Activated naive CD4-positive, alpha-beta T cell treated with anti-CD3 and anti-CD28 coated beads, Interleukin-2, amount 50 U/mL, for 72 hours (primary cell): ENCODE measurements at regions not wholly inside any gene's neighbourhood (a gene's known extent, or its start where the extent isn't known, plus 50 kb on each side); places are given as distances from the start of the nearest gene placed in this dataset.
A peak's percentile ranks its signal among the peaks of the same experiment; 100 is the strongest.

Experiments
- ATAC-seq, 2 donors: fragments of 150-1000 bp; cut with Tn5 transposase; 2 replicates each; pipeline ENCODE4 v1.10.0; 2021; ENCODE audit warnings: mild to moderate bottlenecking in 2 of 2, moderate library complexity in 2 of 2
- DNase-seq, 2 donors: peaks; one replicate each; pipeline ENCODE4 v3.0.0; 2021 to 2022; ENCODE audit warnings: low spot score in 2 of 2
- H3K27ac Mint-ChIP-seq, 2 donors: one replicate each; pipeline ENCODE4 v1.8.0; 2022; ENCODE audit warnings: mild to moderate bottlenecking in 2 of 2, mixed read lengths in 2 of 2
- H3K36me3 Mint-ChIP-seq, 2 donors: one replicate each; pipeline ENCODE4 v1.8.0; 2022; ENCODE audit warnings: mixed read lengths in 2 of 2
- H3K9me3 Mint-ChIP-seq, 2 donors: one replicate each; pipeline ENCODE4 v1.8.0; 2022; ENCODE audit warnings: mixed read lengths in 2 of 2

DNA sequence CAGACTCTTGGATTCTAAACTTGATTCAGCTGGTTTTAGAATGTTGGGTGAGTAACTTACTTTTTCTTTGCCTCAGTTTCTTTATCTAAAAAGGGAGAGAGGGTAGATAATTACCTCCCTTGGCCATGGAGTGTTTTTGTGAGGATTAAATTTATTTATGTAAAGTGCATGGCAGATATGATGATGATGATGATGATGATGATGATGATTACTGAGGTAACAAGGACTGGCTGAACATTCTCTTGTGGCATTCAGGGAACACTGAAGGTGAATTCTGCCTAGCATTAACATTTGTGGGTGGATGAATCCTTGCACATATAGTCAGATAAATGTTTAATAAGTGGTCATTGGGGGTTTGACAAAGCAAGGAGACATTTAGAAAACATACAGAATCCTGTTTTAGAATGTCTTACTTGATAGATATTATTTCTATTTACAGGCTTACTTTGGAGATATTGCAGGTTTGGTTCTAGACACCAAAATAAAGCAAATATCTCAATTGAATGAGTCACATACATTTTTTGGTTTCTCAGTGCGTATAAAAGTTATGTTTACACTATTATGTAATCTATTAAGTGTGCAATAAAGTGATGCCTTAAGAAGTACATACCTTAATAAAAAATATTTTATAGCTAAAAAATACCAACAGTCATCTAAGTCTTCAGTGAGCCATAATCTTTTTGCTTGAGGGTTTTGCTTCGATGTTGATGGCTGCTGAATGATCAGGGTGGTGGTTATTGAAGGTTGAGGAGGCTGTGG lies 123.2 kb downstream of the SNAPC1 start:
- ATAC-seq (no peak), DNase-seq (no peak)
- no peak overlapping the region for H3K27ac Mint-ChIP-seq
- H3K9me3 Mint-ChIP-seq: peaks cover 5 to 10% of the 10 kb centered on the region in 2 donors
- H3K36me3 Mint-ChIP-seq: peaks cover 5 to 12% of the 10 kb centered on the region in 2 donors

DNA sequence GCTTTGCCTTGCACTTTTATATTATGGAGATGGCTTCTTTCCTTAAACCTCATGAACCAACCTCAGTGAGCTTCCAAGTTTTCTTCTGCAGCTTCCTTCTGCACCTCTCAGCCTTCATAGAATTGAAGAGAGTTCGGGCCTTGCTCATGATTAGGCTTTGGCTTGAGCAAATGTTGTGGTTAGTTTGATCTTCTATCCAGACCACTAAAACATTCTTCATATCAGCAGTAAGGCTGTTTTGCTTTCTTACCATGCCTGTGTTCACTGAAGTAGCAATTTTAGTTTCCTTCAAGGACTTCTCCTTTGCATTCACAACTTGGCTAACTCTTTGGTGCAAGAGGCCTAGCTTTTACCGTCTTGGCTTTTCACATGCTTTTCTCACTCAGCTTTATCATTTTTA lies 125.4 kb downstream of the SNAPC1 start:
- ATAC-seq: no peak
- peaks cover 5 to 12% of the 10 kb centered on the region in 2 donors for H3K36me3 Mint-ChIP-seq
- H3K27ac Mint-ChIP-seq: no peak overlapping the region
- H3K9me3 Mint-ChIP-seq: peaks cover 5 to 10% of the 10 kb centered on the region in 2 donors
- no peak for DNase-seq

DNA sequence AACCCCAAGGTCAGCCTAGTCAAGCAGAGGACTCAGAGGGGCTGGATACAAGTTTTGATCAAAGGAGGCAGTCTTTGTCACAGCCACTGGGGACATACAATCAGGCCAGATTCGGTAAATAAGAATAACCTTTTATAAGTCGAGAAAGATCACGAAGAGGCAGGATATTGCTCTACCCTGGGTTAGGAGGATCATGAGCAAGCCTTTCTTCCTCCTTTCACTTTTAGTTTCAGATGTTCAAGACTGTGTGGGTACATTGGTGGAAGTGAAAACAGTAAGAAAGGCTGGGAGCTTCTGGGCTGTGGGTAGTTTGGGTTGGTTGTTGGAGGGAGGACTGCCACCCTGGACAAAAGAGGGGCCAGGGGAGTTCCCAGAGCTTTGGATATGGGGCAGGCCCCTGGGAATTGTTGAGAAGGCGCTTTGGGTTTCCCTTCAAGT lies 127.7 kb downstream of the SNAPC1 start:
- peak; percentile 95 to 98 for ATAC-seq
- H3K9me3 Mint-ChIP-seq: peaks cover 5 to 10% of the 10 kb centered on the region in 2 donors
- peaks cover 5 to 12% of the 10 kb centered on the region in 2 donors for H3K36me3 Mint-ChIP-seq
- H3K27ac Mint-ChIP-seq: peak overlapping the region; percentile 79 to 82
- DNase-seq: peak in 1 of 2 donors; percentile 19

DNA sequence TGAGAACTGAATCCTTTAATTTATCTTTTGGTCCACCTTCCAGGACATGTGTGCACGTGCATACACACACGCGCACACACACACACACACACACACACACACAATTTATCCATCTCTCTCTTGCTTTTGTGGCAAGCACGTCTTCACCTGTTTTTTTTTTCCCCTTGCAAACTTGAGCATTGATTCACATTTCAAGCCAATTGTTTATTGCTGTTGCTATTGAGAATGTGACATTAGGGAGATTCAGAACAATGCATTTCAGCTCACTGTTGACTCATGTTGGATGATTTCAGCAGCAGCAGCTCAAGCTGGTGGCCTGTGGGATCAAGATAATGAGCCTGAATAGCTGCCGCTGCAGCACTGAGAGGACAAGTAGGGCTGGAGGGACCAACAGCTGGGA lies 128.9 kb downstream of the SNAPC1 start:
- ATAC-seq: no peak
- Mint-ChIP-seq H3K27ac (peak overlapping the region in 1 of 2 donors; percentile 13), H3K36me3 (peaks cover 5 to 12% of the 10 kb centered on the region in 2 donors), H3K9me3 (peaks cover 5 to 10% of the 10 kb centered on the region in 2 donors)
- no peak for DNase-seq

DNA sequence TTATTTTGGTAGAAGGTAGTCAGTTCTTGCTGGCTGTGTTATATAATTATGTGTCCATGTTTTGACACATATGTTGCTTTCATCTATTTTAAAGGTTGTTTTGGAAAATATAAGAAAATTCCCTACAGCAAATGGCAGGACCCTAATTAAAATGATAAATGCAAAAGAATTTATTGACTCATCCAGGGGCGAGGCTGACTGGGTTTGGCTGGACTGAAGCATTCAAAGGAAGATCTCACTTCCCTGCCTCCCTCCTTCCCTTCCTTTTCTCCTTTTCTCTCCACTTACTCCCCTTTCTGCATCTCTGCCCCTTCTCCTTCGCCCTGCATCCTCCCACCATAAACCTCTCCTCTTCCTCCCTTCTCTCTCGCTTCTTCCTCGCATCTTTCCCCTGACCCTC lies 129.6 kb downstream of the SNAPC1 start:
- Mint-ChIP-seq H3K36me3 (peaks cover 5 to 12% of the 10 kb centered on the region in 2 donors), H3K9me3 (peaks cover 5 to 10% of the 10 kb centered on the region in 2 donors), H3K27ac (no peak overlapping the region)
- DNase-seq (no peak), ATAC-seq (no peak)

DNA sequence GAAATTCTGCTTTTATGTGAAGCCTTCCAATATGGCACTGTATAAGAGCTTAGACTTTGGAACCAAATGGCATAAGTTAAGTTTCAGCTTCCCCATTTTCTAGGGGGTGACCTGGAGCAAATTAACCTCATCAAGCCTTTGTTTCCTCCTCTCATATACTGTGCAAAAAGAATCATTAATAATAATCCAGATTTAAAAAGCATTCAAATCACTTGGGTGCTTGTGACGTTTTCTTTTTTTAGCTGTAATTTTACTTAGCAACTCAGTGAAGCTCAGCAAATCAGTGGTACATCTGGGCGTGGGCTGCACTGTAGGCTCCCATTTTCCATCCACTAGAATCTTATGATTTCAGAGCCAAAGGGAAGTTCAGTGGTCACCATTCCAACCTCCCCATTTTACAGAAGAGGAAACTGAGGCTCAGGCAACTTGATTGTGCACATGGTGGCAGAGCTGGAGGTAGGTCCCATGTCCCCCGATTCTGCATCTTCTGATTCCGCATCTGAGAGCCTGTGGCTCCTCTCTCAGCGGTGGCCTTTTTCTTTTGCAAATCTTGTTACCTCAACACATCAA lies 131.2 kb downstream of the SNAPC1 start:
- Mint-ChIP-seq H3K27ac (no peak overlapping the region), H3K9me3 (peaks cover 5 to 10% of the 10 kb centered on the region in 2 donors), H3K36me3 (peaks cover 5 to 12% of the 10 kb centered on the region in 2 donors)
- ATAC-seq: no peak
- no peak for DNase-seq

DNA sequence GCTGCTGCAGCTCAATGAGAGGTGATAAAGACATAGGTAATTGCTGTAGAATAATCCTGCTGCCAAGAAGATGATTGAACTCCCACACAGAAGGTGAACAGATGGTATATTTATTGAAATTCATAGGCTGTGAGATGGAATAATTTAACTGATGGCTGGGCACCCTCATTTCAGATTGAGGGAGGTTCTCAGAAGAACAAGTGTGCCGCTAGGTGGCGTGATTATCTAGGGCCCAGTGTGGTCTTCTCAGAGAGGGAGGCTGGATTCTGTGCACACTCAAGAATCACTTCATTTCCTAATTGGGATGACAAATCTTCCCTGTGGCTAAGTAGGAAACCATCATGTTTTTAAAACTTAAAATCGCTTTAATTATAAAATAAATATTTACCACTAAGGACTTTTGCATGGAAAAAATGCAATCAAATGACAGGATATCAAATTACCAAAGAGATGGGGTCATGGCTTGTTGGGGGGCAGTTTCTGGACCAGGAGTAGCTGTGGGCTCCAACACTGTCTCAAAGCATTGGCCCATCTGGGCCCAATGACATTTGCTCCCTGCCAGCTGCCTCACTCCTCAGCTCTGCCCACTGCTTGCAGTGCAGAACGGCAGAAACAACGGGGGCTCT lies 132.3 kb downstream of the SNAPC1 start:
- Mint-ChIP-seq H3K9me3 (peaks cover 3% of the 10 kb centered on the region in 2 donors), H3K36me3 (peaks cover 4% of the 10 kb centered on the region in 2 donors), H3K27ac (no peak overlapping the region)
- peak in 1 of 2 donors; percentile 68 for DNase-seq
- ATAC-seq: peak in 1 of 2 donors; percentile 55

DNA sequence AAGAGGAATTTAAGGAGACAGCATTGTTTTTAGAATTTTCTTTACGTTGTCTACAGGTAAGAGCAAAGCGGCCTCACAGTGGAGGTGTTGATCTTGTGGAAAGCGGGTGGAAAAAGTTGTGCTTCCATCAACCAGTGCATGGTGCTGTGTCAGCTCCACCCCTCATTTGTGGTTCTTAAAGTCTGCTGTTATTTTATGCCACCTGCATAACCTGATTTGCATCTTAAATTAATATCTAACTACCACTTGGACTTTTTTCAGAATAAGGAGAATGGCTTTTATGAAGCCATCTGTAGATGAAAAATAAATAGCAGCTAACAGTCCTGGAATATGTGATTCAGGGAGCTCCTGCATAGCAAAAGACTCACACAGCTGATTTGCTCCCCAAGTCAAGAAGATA lies 135.1 kb downstream of the SNAPC1 start:
- Mint-ChIP-seq H3K36me3 (no peaks in the 10 kb centered on the region), H3K9me3 (peaks cover 0 to 2% of the 10 kb centered on the region in 2 donors), H3K27ac (no peak overlapping the region)
- no peak for DNase-seq
- ATAC-seq: no peak

DNA sequence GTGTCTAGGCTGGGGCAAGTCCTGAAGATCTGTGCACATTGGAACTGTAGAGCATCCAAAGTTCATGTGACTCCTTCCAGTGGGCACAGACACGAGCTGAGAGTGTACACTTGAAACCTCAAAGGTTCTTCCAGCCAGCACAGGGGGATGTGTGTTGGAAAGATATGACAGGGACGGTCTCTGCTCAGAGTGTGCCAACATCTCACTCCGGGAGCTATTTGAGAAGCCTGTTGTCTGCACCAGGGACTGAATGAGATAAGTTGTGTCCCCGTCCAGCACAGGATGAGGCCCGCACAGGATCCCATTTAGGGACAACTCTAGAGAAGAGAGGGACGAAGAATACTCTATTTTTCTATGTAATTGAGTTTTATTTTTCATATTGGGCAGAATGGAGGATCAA lies 136.3 kb downstream of the SNAPC1 start:
- H3K27ac Mint-ChIP-seq: no peak overlapping the region

DNA sequence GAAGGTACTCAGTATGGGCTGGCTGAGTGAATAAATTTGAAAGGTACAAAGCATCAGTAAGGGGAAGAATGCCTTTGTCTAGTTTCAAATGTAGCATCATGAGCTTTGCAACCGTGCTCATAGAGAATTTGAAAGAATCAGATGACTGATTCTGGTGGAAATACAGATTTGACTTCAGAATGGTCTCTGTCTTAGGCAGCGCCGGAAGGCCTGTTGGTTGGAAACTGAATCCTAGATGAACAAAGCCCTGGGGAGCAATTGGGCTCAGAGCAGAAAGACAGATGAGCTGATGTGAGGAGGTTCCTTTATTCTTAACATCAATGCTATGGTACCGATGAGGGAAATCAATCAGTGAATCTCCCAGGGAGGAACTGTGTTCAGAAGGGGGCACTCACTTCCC lies 137.3 kb downstream of the SNAPC1 start:
- peaks cover 0 to 5% of the 10 kb centered on the region in 2 donors for H3K9me3 Mint-ChIP-seq
- no peak for ATAC-seq
- no peak for DNase-seq
- no peaks in the 10 kb centered on the region for H3K36me3 Mint-ChIP-seq
- H3K27ac Mint-ChIP-seq: no peak overlapping the region

More for the DNA sequence above, 136.3 kb downstream of the SNAPC1 start:
- no peak for DNase-seq
- Mint-ChIP-seq H3K9me3 (peaks cover 0 to 5% of the 10 kb centered on the region in 2 donors), H3K36me3 (no peaks in the 10 kb centered on the region)
- ATAC-seq: no peak

DNA sequence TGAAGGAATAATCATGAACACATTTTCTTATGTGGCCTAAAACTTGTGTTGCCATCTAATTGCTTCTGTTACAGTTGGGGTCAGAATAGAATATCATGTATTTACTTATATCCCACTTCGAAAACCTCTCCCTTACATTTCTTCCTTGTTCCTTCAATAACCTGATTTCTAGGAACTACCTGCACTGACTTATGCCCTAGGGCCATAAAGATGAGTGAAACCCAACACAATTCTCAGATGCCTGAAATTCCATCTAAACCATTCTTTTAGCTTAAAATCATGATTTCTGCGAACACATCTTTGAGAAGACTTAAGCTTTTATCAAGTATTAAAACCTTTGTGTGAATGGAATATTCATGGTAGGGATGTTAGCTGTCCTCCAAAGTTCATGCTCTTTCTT lies 142.7 kb downstream of the SNAPC1 start:
- Mint-ChIP-seq H3K27ac (no peak overlapping the region), H3K9me3 (peaks cover 0 to 5% of the 10 kb centered on the region in 2 donors), H3K36me3 (no peaks in the 10 kb centered on the region)
- DNase-seq (no peak), ATAC-seq (no peak)

DNA sequence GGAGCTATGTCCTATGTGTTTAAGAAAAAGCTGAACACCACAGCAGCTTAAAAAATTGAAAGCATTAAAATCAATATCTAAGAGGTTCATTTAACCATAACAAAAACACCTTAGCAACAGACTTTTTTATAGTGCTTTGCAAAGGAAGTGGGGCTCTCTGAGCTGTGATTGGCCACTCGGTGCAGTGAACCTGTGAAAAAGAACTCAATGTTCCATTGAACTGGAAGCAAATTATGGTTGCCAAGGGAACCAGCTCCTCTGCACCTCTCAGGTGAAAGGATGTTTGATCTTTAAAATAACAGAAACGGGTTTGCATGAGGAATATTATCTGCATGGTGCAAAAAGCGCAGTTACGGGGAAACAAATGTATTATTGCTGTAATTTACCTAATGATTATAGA lies 149.4 kb downstream of the SNAPC1 start:
- DNase-seq: no peak
- H3K36me3 Mint-ChIP-seq: no peaks in the 10 kb centered on the region
- ATAC-seq: no peak
- no peaks in the 10 kb centered on the region for H3K9me3 Mint-ChIP-seq
- no peak overlapping the region for H3K27ac Mint-ChIP-seq

DNA sequence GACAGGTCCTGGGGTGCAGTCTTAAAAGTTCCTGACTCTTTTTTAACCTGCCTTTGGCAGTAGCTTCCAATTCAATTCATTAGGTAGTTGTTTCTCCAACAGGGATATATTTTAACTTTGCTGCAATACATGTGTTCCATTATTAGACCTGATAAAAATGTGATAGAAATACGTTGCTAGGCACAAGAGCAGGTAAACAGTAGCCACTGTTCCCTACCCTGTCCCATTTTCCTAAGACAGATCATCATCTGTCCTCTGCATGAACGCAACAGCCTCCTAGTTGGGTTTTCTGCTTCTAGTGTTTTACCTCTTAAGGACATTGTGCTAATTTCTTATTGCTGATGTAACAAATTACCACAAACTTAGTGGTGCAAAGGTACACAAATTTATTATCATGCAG lies 156.8 kb downstream of the SNAPC1 start:
- no peak for ATAC-seq
- no peaks in the 10 kb centered on the region for H3K9me3 Mint-ChIP-seq

DNA sequence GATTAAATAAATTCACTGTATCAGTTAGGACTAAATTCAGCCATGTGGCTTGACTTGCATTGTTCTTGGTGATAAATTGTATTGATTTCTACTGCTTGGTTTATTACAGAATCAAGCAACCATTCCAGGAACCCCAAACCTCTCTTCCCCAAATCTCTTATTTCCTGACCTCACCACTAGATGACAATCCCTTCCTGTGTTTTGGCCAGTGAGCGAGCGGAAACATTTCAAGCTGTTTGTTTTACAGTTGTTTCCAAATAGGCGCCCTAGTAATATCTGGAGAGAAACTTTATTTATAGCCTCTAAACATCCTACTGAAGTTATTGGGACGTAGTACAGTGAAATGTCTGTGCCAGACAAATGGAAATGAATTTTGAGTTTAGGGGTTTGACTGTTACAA lies 161.1 kb downstream of the SNAPC1 start:
- Mint-ChIP-seq H3K27ac (no peak overlapping the region), H3K36me3 (no peaks in the 10 kb centered on the region), H3K9me3 (no peaks in the 10 kb centered on the region)
- DNase-seq (no peak), ATAC-seq (no peak)

More for the DNA sequence above, 156.8 kb downstream of the SNAPC1 start:
- Mint-ChIP-seq H3K36me3 (no peaks in the 10 kb centered on the region), H3K27ac (no peak overlapping the region)
- no peak for DNase-seq

DNA sequence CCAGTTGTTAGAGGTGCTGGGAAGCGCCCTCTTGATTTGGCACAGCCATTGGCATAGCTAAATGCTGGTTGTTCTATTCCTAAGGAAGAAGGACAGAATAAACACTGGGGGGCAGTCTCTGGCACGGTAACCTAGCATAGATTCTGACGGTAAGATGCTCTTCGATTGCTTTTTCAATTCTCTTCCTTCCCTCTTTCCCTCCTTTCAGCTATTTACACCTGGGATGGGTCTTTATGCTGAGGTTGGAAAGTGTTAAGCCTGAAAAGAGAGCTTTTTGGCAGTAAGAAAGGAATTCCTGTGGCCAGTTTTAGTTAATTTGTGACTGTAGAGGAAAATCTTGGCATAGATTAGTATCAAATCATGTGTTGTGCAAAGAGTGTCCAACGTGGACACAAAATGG lies 162.8 kb downstream of the SNAPC1 start:
- Mint-ChIP-seq H3K27ac (no peak overlapping the region), H3K9me3 (no peaks in the 10 kb centered on the region), H3K36me3 (no peaks in the 10 kb centered on the region)
- DNase-seq (peak in 1 of 2 donors; percentile 4), ATAC-seq (peak in 1 of 2 donors; percentile 41)

DNA sequence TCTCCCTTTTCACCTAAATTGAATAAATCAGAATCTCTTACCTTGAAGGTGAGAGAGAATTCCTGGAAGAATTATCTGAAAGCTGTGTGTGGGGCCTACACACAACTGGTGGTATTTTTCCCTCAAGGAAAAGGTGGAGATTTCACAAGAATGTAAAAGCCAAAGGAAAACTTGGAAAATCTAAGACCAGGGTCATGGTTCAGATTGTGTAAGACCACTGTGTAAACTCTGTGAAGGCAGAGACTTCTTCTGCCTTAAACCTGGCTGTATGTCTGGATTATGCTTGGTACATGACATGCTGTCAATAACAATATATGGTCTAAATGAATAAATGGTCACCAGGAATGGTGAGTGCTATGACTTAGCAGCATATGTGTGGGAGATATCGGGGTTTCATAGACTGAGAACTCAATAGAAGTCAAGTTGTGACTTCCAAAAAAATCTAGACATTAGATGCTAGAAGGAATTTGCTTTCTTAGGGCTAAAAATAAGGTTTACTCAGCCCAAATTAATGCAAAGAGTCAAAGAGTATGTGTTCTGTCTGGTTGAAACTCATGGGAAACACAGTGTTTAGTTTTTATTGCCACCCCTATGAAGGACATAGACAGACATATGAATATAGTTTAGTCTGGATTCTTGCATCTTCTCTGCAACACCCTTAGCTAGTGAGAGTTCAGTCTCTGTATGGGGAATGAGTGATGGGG lies 163.7 kb downstream of the SNAPC1 start:
- ATAC-seq (no peak), DNase-seq (no peak)
- H3K36me3 Mint-ChIP-seq: no peaks in the 10 kb centered on the region
- no peaks in the 10 kb centered on the region for H3K9me3 Mint-ChIP-seq
- no peak overlapping the region for H3K27ac Mint-ChIP-seq

DNA sequence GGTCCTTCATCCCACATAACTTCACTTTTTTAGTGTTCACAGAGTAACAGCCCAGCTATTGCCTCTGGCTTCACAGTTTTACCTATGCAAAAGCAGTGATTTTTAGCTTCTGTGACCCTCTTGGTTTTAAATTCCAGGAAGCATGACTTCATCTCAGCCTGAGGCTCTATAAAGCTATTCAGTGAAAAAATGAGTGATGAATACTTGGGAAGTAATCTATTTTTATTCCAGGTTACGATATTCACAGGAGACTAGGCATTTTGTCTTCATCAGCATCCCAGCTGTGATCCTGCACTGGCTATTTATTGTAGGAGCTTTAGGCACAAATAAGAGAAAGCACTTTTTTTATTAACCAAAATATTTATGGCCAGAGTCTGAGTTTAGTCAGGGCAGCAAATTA lies 164.8 kb downstream of the SNAPC1 start:
- no peak overlapping the region for H3K27ac Mint-ChIP-seq
- peaks cover 0 to under 1% of the 10 kb centered on the region in 2 donors for H3K9me3 Mint-ChIP-seq
- H3K36me3 Mint-ChIP-seq: no peaks in the 10 kb centered on the region
- DNase-seq (no peak), ATAC-seq (no peak)
